H1 (cell line): ENCODE measurements at regions not wholly inside any gene's neighbourhood (a gene's known extent, or its start where the extent isn't known, plus 50 kb on each side); places are given as distances from the start of the nearest gene placed in this dataset.

Experiments
- CHD7 ChIP-seq: fragments of 300-600 bp; sonication (generic); IDR thresholded peaks from 2 replicates; pipeline ENCODE4 v1.7.1; 2012; ENCODE audit warnings: low read length, moderate library complexity, mild to moderate bottlenecking, inconsistent platforms; ENCODE audit not compliant: insufficient replicate concordance
- EGR1 ChIP-seq: IDR thresholded peaks from 2 replicates; pipeline ENCODE4 v1.6.1; 2011; ENCODE audit warnings: low read depth, low read length, borderline replicate concordance
- EP300 ChIP-seq, 2 experiments: IDR thresholded peaks; 1 replicate in 1 of 2; 2 replicates in 1 of 2; pipeline ENCODE4 v1.6.1; 2011 to 2012; ENCODE audit warnings: low read depth in 2 of 2, low read length in 2 of 2, mild to moderate bottlenecking in 2 of 2, borderline replicate concordance in 1 of 2, inconsistent platforms in 1 of 2, moderate library complexity in 1 of 2
- JUN ChIP-seq: IDR thresholded peaks from 2 replicates; pipeline ENCODE4 v1.6.1; 2011; ENCODE audit warnings: low read depth, mild to moderate bottlenecking, improper control_type of control experiment, low read length
- KDM4A ChIP-seq: IDR thresholded peaks from one replicate; pipeline ENCODE4 v1.7.1; 2012; ENCODE audit warnings: low read depth, mild to moderate bottlenecking, moderate library complexity, low read length, inconsistent platforms; ENCODE audit not compliant: severe bottlenecking
- MAX ChIP-seq: IDR thresholded peaks from 2 replicates; pipeline ENCODE4 v1.6.1; 2012; ENCODE audit warnings: inconsistent platforms
- NRF1 ChIP-seq: IDR thresholded peaks from 2 replicates; pipeline ENCODE4 v1.6.1; 2011; ENCODE audit warnings: mild to moderate bottlenecking, low read depth, low read length, improper control_type of control experiment
- RNF2 ChIP-seq: fragments of 200-900, 300-1000 bp; sonication (generic); IDR thresholded peaks from 2 replicates; pipeline ENCODE4 v1.7.1; 2016; ENCODE audit warnings: borderline replicate concordance, low read depth, mild to moderate bottlenecking, antibody characterized with exemption, low read length; ENCODE audit not compliant: poor library complexity, severe bottlenecking; ENCODE audit errors: missing control alignments
- SUZ12 ChIP-seq: fragments of 200-600 bp; sonication (generic); IDR thresholded peaks from 2 replicates; pipeline ENCODE4 v1.6.1; 2012; ENCODE audit warnings: mild to moderate bottlenecking, inconsistent platforms, low read length, moderate library complexity, mixed read lengths
- YY1 ChIP-seq: IDR thresholded peaks from 2 replicates; pipeline ENCODE4 v1.6.1; 2011; ENCODE audit warnings: low read depth, mild to moderate bottlenecking, low read length

GRCh38 chr19:28504139-28504538 lies 708.8 kb downstream of the UQCRFS1 start (continued):
- TF ChIP-seq CHD7, result no peak
- no peak for TF ChIP-seq RNF2
- TF ChIP-seq KDM4A, result no peak
- no peak for TF ChIP-seq MAX
- TF ChIP-seq SUZ12, result no peak
- no peak for TF ChIP-seq EGR1
- TF ChIP-seq EP300 (IDR thresholded peaks at IDR 0.05; ENCODE audit: borderline replicate concordance in 1 of 2, low read depth in 2 of 2, low read length in 2 of 2), result no peak
- TF ChIP-seq NRF1, result no peak
- no peak for TF ChIP-seq YY1
- TF ChIP-seq JUN, result no peak
- TF ChIP-seq, all 59 proteins: peak for 0
